ENCODE measurements at regions not wholly inside any gene's neighbourhood (a gene's known extent, or its start where the extent isn't known, plus 50 kb on each side); places are given as distances from the start of the nearest gene placed in this dataset.

GRCh38 chr16:59216291-59216690, 482.2 kb upstream of the GOT2 start:
- BruUV-seq (replicated peaks): no TSS peak
- H3K79me2 ChIP-seq (ENCODE audit: insufficient read depth, low read length): no peaks in the 10 kb centered on the region
- ATAC-seq (no peak), FAIRE-seq (no peak), DNase-seq (ENCODE audit: low spot score) (no peak)
- H3K27me3 ChIP-seq (ENCODE audit: control insufficient read depth in 1 of 2, insufficient read depth in 2 of 2, low read length in 2 of 2): no peaks in the 10 kb centered on the region; a peak in 1 of 5 replicates
- no peaks in the 10 kb centered on the region for H3K9me3 ChIP-seq (ENCODE audit: low read length)
- CTCF ChIA-PET (ENCODE audit: low intra/inter-chr PET ratio, low total read pairs): no interaction called here
- POLR2A ChIA-PET: no interaction called here
- no peak overlapping the region for H3K4me3 ChIP-seq (replicated peaks in 1 of 3; ENCODE audit: insufficient read depth in 1 of 3, low read depth in 2 of 3, low read length in 3 of 3)
- H3K27ac ChIP-seq (ENCODE audit: extremely low read length, insufficient read depth, low read length): no peak overlapping the region
- 3% methylated on average over 3 of the region's 3 CpGs for WGBS (ENCODE audit: low lambda C conversion rate)
- no peaks in the 10 kb centered on the region for H4K20me1 ChIP-seq (ENCODE audit: insufficient read depth, low read length)
- H3K36me3 ChIP-seq (replicated peaks in 1 of 2; ENCODE audit: control insufficient read depth in 1 of 2, insufficient read depth in 2 of 2, low read length in 2 of 2): no peaks in the 10 kb centered on the region
- H3K9ac ChIP-seq (ENCODE audit: insufficient read depth, low read depth, low read length): no peak overlapping the region
- TF ChIP-seq ZNF776 (CRISPR knock-in tag; IDR thresholded peaks at IDR 0.05): no peak
- TF ChIP-seq EED (CRISPR knock-in tag; IDR thresholded peaks at IDR 0.05): no peak
- no peak for TF ChIP-seq ATAD3A (CRISPR knock-in tag; IDR thresholded peaks at IDR 0.05)
- no peak for TF ChIP-seq ZNF274 (CRISPR knock-in tag; IDR thresholded peaks at IDR 0.05)
- TF ChIP-seq ZNF737 (CRISPR knock-in tag; IDR thresholded peaks at IDR 0.05; ENCODE audit: borderline replicate concordance): no peak
- H3K4me2 ChIP-seq (ENCODE audit: low read depth, low read length): no peak overlapping the region
- H3K4me1 ChIP-seq (ENCODE audit: insufficient read depth, low read length): peaks cover 4% of the 10 kb centered on the region
- no peak overlapping the region for H2AFZ ChIP-seq (ENCODE audit: low read length)
- in situ Hi-C loops (cut with HindIII; ENCODE audit: extremely low pct_ligation_motif_present, low pct_unique_long_range_greater_than_20kb): no loop called here
- intact Hi-C loops (cut with micrococcal nuclease; ENCODE audit: unreplicated experiment): no loop called here

DNA sequence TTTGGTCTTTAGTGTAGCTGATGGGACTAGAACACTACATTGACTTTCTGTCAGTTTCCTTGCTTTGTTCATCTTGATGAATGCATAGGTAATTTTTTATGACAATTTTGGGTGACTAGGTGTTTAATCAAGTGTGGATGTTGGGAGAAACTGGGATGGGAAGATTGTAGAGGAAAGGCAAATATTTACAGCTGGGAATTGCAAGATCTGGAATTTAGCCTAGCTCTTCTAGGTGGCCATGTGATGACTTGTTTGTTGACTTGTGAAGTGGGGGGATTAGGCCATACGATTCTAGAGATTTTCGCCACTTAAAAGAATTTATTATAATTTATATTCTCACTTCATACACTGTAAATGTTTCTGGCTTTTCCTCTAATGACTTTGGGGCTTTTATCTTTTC, 480.3 kb upstream of the GOT2 start:
- in situ Hi-C loops (cut with HindIII; ENCODE audit: extremely low pct_ligation_motif_present, low pct_unique_long_range_greater_than_20kb) (no loop called here), intact Hi-C loops (cut with micrococcal nuclease; ENCODE audit: unreplicated experiment) (no loop called here)
- Histone ChIP-seq H3K27me3 (ENCODE audit: control insufficient read depth in 1 of 2, insufficient read depth in 2 of 2, low read length in 2 of 2) (no peaks in the 10 kb centered on the region), H3K79me2 (ENCODE audit: insufficient read depth, low read length) (no peaks in the 10 kb centered on the region), H3K4me2 (ENCODE audit: low read depth, low read length) (no peak overlapping the region), H3K9me3 (ENCODE audit: low read length) (no peaks in the 10 kb centered on the region), H3K9ac (ENCODE audit: insufficient read depth, low read depth, low read length) (no peak overlapping the region), H3K27ac (ENCODE audit: extremely low read length, insufficient read depth, low read length) (no peak overlapping the region), H3K4me1 (ENCODE audit: insufficient read depth, low read length) (peaks cover 12% of the 10 kb centered on the region), H3K36me3 (replicated peaks in 1 of 2; ENCODE audit: control insufficient read depth in 1 of 2, insufficient read depth in 2 of 2, low read length in 2 of 2) (no peaks in the 10 kb centered on the region), H2AFZ (ENCODE audit: low read length) (no peak overlapping the region), H4K20me1 (ENCODE audit: insufficient read depth, low read length) (no peaks in the 10 kb centered on the region), H3K4me3 (replicated peaks in 1 of 3; ENCODE audit: insufficient read depth in 1 of 3, low read depth in 2 of 3, low read length in 3 of 3) (no peak overlapping the region)
- FAIRE-seq (no peak), ATAC-seq (no peak), DNase-seq (ENCODE audit: low spot score) (no peak)
- ChIA-PET CTCF (ENCODE audit: low intra/inter-chr PET ratio, low total read pairs) (no interaction called here), POLR2A (no interaction called here)
- WGBS (ENCODE audit: low lambda C conversion rate): 2% methylated on average over 2 of the region's 2 CpGs
- BruUV-seq (replicated peaks): no TSS peak
- TF ChIP-seq ZNF501 (CRISPR knock-in tag; IDR thresholded peaks at IDR 0.05) (no peak), SMARCC2 (IDR thresholded peaks at IDR 0.05) (no peak), ATF3 (CRISPR knock-in tag; IDR thresholded peaks at IDR 0.05) (no peak), HNRNPK (IDR thresholded peaks at IDR 0.05; ENCODE audit: low read depth, low read length, poor library complexity, severe bottlenecking) (no peak), ZNF605 (CRISPR knock-in tag; IDR thresholded peaks at IDR 0.05) (no peak), ZNF766 (CRISPR knock-in tag; IDR thresholded peaks at IDR 0.05; ENCODE audit: borderline replicate concordance) (no peak), NFAT5 (CRISPR knock-in tag; IDR thresholded peaks at IDR 0.05) (no peak)
- TF ChIP-seq, protein P1, sequence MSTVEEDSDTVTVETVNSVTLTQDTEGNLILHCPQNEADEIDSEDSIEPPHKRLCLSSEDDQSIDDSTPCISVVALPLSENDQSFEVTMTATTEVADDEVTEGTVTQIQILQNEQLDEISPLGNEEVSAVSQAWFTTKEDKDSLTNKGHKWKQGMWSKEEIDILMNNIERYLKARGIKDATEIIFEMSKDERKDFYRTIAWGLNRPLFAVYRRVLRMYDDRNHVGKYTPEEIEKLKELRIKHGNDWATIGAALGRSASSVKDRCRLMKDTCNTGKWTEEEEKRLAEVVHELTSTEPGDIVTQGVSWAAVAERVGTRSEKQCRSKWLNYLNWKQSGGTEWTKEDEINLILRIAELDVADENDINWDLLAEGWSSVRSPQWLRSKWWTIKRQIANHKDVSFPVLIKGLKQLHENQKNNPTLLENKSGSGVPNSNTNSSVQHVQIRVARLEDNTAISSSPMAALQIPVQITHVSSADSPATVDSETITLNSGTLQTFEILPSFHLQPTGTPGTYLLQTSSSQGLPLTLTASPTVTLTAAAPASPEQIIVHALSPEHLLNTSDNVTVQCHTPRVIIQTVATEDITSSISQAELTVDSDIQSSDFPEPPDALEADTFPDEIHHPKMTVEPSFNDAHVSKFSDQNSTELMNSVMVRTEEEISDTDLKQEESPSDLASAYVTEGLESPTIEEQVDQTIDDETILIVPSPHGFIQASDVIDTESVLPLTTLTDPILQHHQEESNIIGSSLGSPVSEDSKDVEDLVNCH (CRISPR knock-in tag; IDR thresholded peaks at IDR 0.05): no peak

Measured in HepG2 (cell line).